IPS-18a (cell line): ENCODE measurements at regions not wholly inside any gene's neighbourhood (a gene's known extent, or its start where the extent isn't known, plus 50 kb on each side); places are given as distances from the start of the nearest gene placed in this dataset.

Experiments used
- H3K27ac ChIP-seq: one replicate; pipeline ENCODE4 v1.5.1; 2013; ENCODE audit warnings: low read length
- H3K27me3 ChIP-seq: one replicate; pipeline ENCODE4 v1.6.1; 2013; ENCODE audit warnings: mild to moderate bottlenecking, low read length; ENCODE audit not compliant: control insufficient read depth, insufficient read depth
- H3K36me3 ChIP-seq: one replicate; pipeline ENCODE4 v1.6.1; 2013; ENCODE audit warnings: low read depth, low read length; ENCODE audit not compliant: control insufficient read depth
- H3K4me1 ChIP-seq: one replicate; pipeline ENCODE4 v1.6.1; 2013; ENCODE audit warnings: low read depth, low read length; ENCODE audit not compliant: control insufficient read depth
- H3K4me3 ChIP-seq: one replicate; pipeline ENCODE4 v1.5.1; 2013; ENCODE audit warnings: low read length
- H3K9ac ChIP-seq: one replicate; pipeline ENCODE4 v1.6.1; 2013; ENCODE audit warnings: mild to moderate bottlenecking, low read length, moderate library complexity
- H3K9me3 ChIP-seq: one replicate; pipeline ENCODE4 v1.6.1; 2013; ENCODE audit warnings: low read depth, low read length; ENCODE audit not compliant: control insufficient read depth

- Histone ChIP-seq H3K27ac (no peak overlapping the region), H3K36me3 (no peaks in the 10 kb centered on the region), H3K4me3 (no peak overlapping the region), H3K4me1 (no peaks in the 10 kb centered on the region), H3K27me3 (no peaks in the 10 kb centered on the region), H3K9ac (no peak overlapping the region), H3K9me3 (no peaks in the 10 kb centered on the region)
These were observed 168.6 kb upstream of the NECTIN1 start for GRCh38 chr11:119897576-119897975.

GRCh38 chr11:119897046-119897440 is 168.0 kb upstream of the NECTIN1 start:
- H3K4me1 ChIP-seq, result no peaks in the 10 kb centered on the region
- no peak overlapping the region for H3K9ac ChIP-seq
- no peak overlapping the region for H3K27ac ChIP-seq
- no peak overlapping the region for H3K4me3 ChIP-seq
- no peaks in the 10 kb centered on the region for H3K27me3 ChIP-seq
- no peaks in the 10 kb centered on the region for H3K36me3 ChIP-seq
- no peaks in the 10 kb centered on the region for H3K9me3 ChIP-seq

- Histone ChIP-seq H3K4me1 (no peaks in the 10 kb centered on the region), H3K9ac (no peak overlapping the region), H3K4me3 (no peak overlapping the region), H3K27me3 (no peaks in the 10 kb centered on the region), H3K27ac (no peak overlapping the region), H3K9me3 (no peaks in the 10 kb centered on the region), H3K36me3 (no peaks in the 10 kb centered on the region)
These were observed 167.5 kb upstream of the NECTIN1 start for GRCh38 chr11:119896387-119897045.

- H3K4me1 ChIP-seq, result no peaks in the 10 kb centered on the region
- no peak overlapping the region for H3K27ac ChIP-seq
- no peaks in the 10 kb centered on the region for H3K9me3 ChIP-seq
- H3K9ac ChIP-seq, result no peak overlapping the region
- no peaks in the 10 kb centered on the region for H3K27me3 ChIP-seq
- no peak overlapping the region for H3K4me3 ChIP-seq
- H3K36me3 ChIP-seq, result no peaks in the 10 kb centered on the region
These were observed 167.0 kb upstream of the NECTIN1 start for GRCh38 chr11:119895981-119896380.

GRCh38 chr11:119894916-119895315 is 165.9 kb upstream of the NECTIN1 start:
- H3K4me1 ChIP-seq, result no peaks in the 10 kb centered on the region
- no peak overlapping the region for H3K9ac ChIP-seq
- no peaks in the 10 kb centered on the region for H3K36me3 ChIP-seq
- H3K27me3 ChIP-seq, result no peaks in the 10 kb centered on the region
- no peaks in the 10 kb centered on the region for H3K9me3 ChIP-seq
- H3K4me3 ChIP-seq, result no peak overlapping the region
- no peak overlapping the region for H3K27ac ChIP-seq

- Histone ChIP-seq H3K4me3 (no peak overlapping the region), H3K9ac (no peak overlapping the region), H3K36me3 (no peaks in the 10 kb centered on the region), H3K27ac (no peak overlapping the region), H3K27me3 (no peaks in the 10 kb centered on the region), H3K9me3 (no peaks in the 10 kb centered on the region), H3K4me1 (no peaks in the 10 kb centered on the region)
These were observed 163.4 kb upstream of the NECTIN1 start for GRCh38 chr11:119892311-119892808.

GRCh38 chr11:119891055-119891768 is 162.2 kb upstream of the NECTIN1 start:
- Histone ChIP-seq H3K9me3 (no peaks in the 10 kb centered on the region), H3K4me1 (no peaks in the 10 kb centered on the region), H3K4me3 (no peak overlapping the region), H3K27ac (no peak overlapping the region), H3K9ac (no peak overlapping the region), H3K36me3 (no peaks in the 10 kb centered on the region), H3K27me3 (no peaks in the 10 kb centered on the region)

- H3K4me1 ChIP-seq, result no peaks in the 10 kb centered on the region
- H3K9me3 ChIP-seq, result no peaks in the 10 kb centered on the region
- no peak overlapping the region for H3K9ac ChIP-seq
- H3K27ac ChIP-seq, result no peak overlapping the region
- H3K36me3 ChIP-seq, result no peaks in the 10 kb centered on the region
- H3K4me3 ChIP-seq, result no peak overlapping the region
- no peaks in the 10 kb centered on the region for H3K27me3 ChIP-seq
These were observed 161.5 kb upstream of the NECTIN1 start for GRCh38 chr11:119890466-119890865.

- Histone ChIP-seq H3K9me3 (no peaks in the 10 kb centered on the region), H3K4me1 (no peaks in the 10 kb centered on the region), H3K4me3 (no peak overlapping the region), H3K36me3 (no peaks in the 10 kb centered on the region), H3K27ac (no peak overlapping the region), H3K27me3 (no peaks in the 10 kb centered on the region), H3K9ac (no peak overlapping the region)
These were observed 160.8 kb upstream of the NECTIN1 start for GRCh38 chr11:119889728-119890280.

GRCh38 chr11:119889111-119889510 is 160.1 kb upstream of the NECTIN1 start:
- Histone ChIP-seq H3K4me1 (no peaks in the 10 kb centered on the region), H3K36me3 (no peaks in the 10 kb centered on the region), H3K9ac (no peak overlapping the region), H3K9me3 (no peaks in the 10 kb centered on the region), H3K4me3 (no peak overlapping the region), H3K27ac (no peak overlapping the region), H3K27me3 (no peaks in the 10 kb centered on the region)

GRCh38 chr11:119888119-119888518 is 159.1 kb upstream of the NECTIN1 start:
- Histone ChIP-seq H3K27ac (no peak overlapping the region), H3K4me1 (no peaks in the 10 kb centered on the region), H3K27me3 (no peaks in the 10 kb centered on the region), H3K4me3 (no peak overlapping the region), H3K9ac (no peak overlapping the region), H3K9me3 (no peaks in the 10 kb centered on the region), H3K36me3 (no peaks in the 10 kb centered on the region)
